ENCODE measurements at regions not wholly inside any gene's neighbourhood (a gene's known extent, or its start where the extent isn't known, plus 50 kb on each side); places are given as distances from the start of the nearest gene placed in this dataset.
"Not testable (repeated sequence)": the region's sequence is repeated elsewhere in the genome, so short reads cannot be mapped to it uniquely, and the experiment has no call there.

- DNase-seq (ENCODE audit: extremely low read depth in 1 of 11, low read depth in 9 of 11, low spot score in 4 of 11), result no peak
Measured at GRCh38 chrX:127490000-127490399, 562.2 kb downstream of the ACTRT1 start.

GRCh38 chrX:127466211-127466610 is 586.0 kb downstream of the ACTRT1 start:
- DNase-seq (ENCODE audit: extremely low read depth in 1 of 11, low read depth in 9 of 11, low spot score in 4 of 11), result no peak

- DNase-seq (ENCODE audit: extremely low read depth in 1 of 11, low read depth in 9 of 11, low spot score in 4 of 11), result no peak
Measured at GRCh38 chrX:127459790-127460189, 592.4 kb downstream of the ACTRT1 start.

- no peak for DNase-seq (ENCODE audit: extremely low read depth in 1 of 11, low read depth in 9 of 11, low spot score in 4 of 11)
Measured at GRCh38 chrX:127457161-127457560, 595.0 kb downstream of the ACTRT1 start.

- no peak for DNase-seq (ENCODE audit: extremely low read depth in 1 of 11, low read depth in 9 of 11, low spot score in 4 of 11)
Measured at GRCh38 chrX:127439676-127440075, 612.5 kb downstream of the ACTRT1 start.

GRCh38 chrX:127405946-127406345 is 586.4 kb downstream of the PRR32 start:
- no peak for DNase-seq (ENCODE audit: extremely low read depth in 1 of 11, low read depth in 9 of 11, low spot score in 4 of 11)

- DNase-seq (ENCODE audit: extremely low read depth in 1 of 11, low read depth in 9 of 11, low spot score in 4 of 11), result no peak
Measured at GRCh38 chrX:127404161-127404560, 584.6 kb downstream of the PRR32 start.

GRCh38 chrX:127400231-127400630 is 580.7 kb downstream of the PRR32 start:
- DNase-seq (ENCODE audit: extremely low read depth in 1 of 11, low read depth in 9 of 11, low spot score in 4 of 11), result not testable (repeated sequence)

GRCh38 chrX:127390316-127390715 is 570.8 kb downstream of the PRR32 start:
- no peak for DNase-seq (ENCODE audit: extremely low read depth in 1 of 11, low read depth in 9 of 11, low spot score in 4 of 11)

- DNase-seq (ENCODE audit: extremely low read depth in 1 of 11, low read depth in 9 of 11, low spot score in 4 of 11), result no peak
Measured at GRCh38 chrX:127389900-127390299, 570.4 kb downstream of the PRR32 start.
